Mammary epithelial cell (primary cell): ENCODE measurements at regions not wholly inside any gene's neighbourhood (a gene's known extent, or its start where the extent isn't known, plus 50 kb on each side); places are given as distances from the start of the nearest gene placed in this dataset.

Source experiments
- EZH2 ChIP-seq: IDR thresholded peaks from 2 replicates; pipeline ENCODE4 v1.6.1; 2012; ENCODE audit warnings: low read length, inconsistent platforms, borderline replicate concordance
- TF ChIP-seq, protein P1 (sequence below), 2 donors: IDR thresholded peaks in 1 of 2; conservative IDR thresholded peaks in 1 of 2; 2 replicates each; pipeline ENCODE4 v1.5.1; 2011 to 2012; ENCODE audit warnings: inconsistent platforms in 2 of 2, low read length in 2 of 2, mild to moderate bottlenecking in 2 of 2, control low read depth in 1 of 2, low read depth in 1 of 2; ENCODE audit not compliant: insufficient read depth in 1 of 2; ENCODE audit errors: extremely low read depth in 1 of 2

DNA sequence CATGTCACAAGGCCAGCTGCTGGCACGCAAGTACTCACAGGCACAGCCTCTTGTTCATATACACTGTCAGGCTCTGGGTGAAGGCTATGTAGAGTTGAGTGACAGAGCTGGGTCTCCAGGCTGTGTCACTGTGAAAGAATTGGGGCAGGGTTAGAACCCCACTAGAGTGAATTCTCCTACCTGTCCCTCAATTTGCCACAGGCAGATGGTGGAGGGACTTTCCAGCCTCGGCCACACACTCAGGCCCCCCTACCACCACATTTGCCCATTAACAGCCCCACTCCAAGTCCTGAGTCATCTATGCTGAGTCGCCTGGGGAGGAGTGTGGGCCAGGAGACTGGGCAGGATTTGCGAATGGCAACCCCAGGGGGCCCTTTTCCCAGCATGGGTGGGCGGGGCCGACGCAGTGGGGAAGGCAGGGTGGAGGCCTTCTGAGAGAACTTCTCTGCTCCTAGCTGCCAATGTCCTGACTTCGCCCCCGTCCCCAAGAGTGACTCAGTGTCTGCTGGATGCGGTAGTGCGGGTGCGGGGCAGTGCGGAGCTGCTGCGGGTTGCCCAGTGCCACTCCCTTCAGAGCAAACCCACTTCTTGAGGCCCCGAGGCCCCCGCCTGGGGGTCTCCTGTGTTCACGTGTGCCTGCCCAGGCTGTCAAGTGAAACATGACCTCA is 50.3 kb upstream of the PSD2 start:
- TF ChIP-seq, protein P1, sequence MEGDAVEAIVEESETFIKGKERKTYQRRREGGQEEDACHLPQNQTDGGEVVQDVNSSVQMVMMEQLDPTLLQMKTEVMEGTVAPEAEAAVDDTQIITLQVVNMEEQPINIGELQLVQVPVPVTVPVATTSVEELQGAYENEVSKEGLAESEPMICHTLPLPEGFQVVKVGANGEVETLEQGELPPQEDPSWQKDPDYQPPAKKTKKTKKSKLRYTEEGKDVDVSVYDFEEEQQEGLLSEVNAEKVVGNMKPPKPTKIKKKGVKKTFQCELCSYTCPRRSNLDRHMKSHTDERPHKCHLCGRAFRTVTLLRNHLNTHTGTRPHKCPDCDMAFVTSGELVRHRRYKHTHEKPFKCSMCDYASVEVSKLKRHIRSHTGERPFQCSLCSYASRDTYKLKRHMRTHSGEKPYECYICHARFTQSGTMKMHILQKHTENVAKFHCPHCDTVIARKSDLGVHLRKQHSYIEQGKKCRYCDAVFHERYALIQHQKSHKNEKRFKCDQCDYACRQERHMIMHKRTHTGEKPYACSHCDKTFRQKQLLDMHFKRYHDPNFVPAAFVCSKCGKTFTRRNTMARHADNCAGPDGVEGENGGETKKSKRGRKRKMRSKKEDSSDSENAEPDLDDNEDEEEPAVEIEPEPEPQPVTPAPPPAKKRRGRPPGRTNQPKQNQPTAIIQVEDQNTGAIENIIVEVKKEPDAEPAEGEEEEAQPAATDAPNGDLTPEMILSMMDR (conservative IDR thresholded peaks at IDR 0.05 in 1 of 2, IDR thresholded peaks at IDR 0.05 in 1 of 2; ENCODE audit: extremely low read depth in 1 of 2, insufficient read depth in 1 of 2, low read depth in 1 of 2, low read length in 2 of 2) = no peak
- TF ChIP-seq EZH2 = no peak
